GM21447 (cell line): ENCODE measurements at regions not wholly inside any gene's neighbourhood (a gene's known extent, or its start where the extent isn't known, plus 50 kb on each side); places are given as distances from the start of the nearest gene placed in this dataset.
"Not testable (repeated sequence)": the region's sequence is repeated elsewhere in the genome, so short reads cannot be mapped to it uniquely, and the experiment has no call there.

ENCODE experiments used
- ATAC-seq: cut with Tn5 transposase; IDR thresholded peaks from one replicate; pipeline ENCODE4 v1.9.1; 2021; ENCODE audit not compliant: unreplicated experiment

DNA sequence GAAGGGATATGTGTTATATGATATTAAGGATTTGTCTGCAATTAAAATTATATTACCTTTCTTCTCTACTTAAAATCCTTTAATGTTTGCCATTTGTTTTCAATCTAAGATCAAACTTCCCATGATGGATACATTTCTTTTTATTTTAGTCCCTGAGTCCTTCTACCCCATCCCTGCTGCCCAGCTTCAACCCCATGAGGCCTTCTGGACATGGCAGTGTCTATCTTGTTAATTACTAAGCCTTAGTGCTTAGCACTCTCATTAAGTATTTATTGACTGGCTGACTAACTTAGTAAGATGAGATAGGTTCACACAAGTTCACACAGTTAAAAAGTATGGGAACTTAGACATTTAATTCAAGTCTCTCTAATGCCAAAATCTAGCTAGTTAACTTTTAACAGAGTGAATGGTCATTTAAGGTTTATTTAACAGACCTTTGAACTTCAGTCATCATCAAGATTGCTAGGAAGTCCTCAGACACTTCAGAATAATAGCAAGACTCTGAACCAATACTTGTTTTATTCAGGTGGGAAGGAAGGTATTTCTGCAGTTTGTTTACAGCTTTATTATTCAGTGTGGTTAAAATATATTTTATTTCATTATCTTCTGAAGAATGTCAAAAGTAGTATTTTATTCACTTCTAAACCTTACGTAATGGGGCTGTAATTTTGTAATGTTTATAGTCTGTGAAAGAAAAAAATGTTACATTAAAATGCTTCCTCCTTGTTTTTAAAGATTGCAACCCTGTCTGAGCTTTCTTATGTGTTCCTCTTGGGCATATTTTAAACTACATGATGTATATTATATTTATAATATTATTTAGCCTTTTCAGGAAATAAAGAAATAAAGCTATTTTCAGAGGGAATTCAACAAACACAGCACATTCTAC is 848.9 kb downstream of the REEP3 start:
- ATAC-seq, result no peak

DNA sequence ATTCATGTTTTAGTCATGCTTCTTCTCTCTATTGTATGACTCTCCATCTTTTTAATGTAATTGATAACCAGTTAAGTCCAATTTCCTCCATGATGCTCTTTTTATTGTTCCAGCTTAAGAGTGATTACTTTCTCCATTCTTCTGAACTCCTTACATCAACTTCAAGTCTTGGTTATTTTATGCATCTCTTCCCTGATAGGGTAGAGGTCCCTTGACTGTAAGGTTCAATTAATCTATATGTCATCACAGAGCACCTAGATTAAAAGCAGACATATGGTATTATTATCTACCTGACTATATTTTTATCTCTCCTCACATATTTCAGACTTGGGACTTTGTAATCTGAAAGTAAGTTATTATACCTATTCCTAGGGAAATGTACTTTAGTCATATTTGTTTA is 853.1 kb downstream of the REEP3 start:
- no peak for ATAC-seq

DNA sequence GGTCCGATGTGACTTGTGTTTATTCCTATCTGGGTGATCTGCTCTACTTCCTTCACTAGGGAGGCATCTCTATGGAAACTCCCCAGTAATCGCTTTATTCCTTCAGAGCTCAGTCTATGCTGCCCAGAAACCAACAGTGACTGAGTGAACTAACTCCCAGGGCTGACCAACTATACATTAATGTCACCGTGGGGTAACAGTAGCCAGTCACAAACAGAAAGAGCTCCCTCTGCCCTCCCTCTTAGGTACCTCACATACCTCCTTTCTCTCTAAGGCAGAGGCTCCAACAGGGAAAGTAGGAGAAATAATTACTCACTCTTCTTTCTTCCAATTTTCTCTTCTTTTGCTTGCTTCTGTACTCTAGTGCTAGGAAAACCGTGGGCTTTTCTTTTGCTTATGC is 855.0 kb downstream of the REEP3 start:
- no peak for ATAC-seq

DNA sequence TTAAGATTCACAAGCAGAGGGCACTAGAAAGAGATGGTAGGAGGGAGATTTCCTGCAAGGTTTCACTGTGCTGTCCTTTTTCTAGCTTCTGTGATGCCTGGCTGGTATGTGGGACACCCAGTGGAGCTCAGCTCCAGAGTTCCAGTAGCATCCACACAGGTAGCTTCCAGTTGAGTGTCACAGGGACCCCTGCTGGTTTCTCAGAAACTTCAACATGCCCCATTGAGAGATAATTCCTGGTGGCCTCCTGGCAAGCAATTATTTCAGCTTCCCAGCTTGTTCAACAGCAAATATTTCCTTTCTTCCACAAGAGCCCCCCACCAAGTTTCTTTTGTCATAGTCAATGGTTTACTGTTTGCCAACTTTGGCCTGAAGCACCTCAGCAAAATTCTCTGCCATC is 858.7 kb downstream of the REEP3 start:
- no peak for ATAC-seq

DNA sequence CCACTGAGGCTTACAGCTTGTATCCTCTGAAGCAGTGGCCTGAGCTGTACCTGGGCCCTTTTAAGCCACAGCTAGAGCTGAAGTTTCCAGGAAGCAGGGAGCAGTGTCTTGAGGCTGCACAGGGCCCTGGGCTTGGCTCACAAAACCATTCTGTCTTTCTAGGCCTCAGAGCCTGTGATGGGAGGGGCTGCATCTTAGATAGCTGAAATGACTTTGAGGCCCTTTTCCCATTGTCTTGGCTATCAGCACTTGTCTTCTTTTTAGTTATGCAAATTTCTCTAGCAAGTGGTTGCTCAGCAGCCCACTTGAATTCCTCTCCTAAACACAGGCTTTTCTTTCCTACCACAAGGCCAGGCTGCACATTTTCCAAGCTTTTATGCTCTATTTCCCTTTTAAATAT is 864.2 kb downstream of the REEP3 start:
- ATAC-seq, result no peak

DNA sequence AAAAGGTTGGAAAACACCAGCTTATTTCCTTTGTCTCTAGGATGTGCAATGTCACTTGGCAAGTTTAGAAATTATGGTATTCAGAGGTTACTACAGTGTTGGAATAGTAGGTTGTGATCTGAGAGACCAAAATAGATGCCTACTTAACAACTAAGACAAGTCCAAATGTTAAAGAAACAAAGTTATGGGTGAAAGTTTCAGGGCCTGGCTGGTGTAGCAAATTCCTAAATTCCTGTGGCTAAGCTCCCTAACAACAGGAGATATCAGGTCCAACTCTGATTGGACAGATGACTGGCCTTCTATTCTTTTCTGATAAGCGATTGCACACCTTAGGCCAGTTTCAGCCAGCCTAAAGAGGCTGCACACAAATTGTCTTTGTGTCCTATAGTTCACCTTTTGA is 873.5 kb downstream of the REEP3 start:
- ATAC-seq, result no peak

DNA sequence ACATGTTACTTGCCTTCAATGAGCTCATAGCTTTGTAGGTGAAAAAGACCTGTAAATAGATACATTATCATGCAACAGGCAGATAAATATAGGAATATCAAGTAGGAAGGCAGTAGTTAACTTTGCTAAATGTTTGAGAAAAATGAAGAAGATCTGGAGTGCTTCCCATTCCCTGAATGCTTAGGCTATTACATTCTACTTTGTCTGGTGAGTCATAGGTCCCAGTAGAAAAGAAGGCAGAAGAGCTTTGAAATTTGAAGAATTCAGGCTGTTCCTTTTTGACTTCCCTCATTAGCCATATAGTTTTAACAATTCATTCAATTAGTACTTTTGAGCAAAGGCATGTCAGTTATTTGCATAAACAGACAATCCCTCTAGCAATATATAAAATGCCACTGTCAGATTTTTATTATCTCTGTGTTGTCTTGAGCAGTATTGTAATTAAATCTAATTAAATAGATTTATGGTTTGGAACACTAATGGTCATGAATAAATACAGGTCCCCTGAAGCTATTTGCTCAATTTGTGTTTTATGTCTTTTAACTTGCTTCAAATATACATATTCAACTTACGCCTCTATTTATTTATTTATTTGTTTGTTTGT is 875.0 kb downstream of the REEP3 start:
- no peak for ATAC-seq

DNA sequence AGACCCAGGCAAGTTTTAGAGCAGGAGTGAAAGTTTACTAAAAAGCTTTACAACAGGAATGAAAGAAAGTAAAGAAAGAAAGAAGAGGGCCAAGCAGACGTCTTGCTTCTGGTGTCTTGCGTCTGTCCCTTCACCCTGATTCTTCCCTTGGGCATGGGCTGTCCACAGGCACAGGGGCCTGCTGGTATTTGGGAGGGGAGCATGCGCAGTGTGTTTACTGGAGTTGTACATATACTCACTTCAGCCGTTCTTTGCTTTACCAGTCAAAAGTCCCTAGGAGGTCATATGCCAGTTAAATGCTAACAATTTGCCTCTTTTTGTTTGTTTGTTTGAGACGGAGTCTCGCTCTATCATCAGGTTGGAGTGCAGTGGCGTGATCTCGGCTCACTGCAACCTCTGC is 875.9 kb downstream of the REEP3 start:
- no peak for ATAC-seq

DNA sequence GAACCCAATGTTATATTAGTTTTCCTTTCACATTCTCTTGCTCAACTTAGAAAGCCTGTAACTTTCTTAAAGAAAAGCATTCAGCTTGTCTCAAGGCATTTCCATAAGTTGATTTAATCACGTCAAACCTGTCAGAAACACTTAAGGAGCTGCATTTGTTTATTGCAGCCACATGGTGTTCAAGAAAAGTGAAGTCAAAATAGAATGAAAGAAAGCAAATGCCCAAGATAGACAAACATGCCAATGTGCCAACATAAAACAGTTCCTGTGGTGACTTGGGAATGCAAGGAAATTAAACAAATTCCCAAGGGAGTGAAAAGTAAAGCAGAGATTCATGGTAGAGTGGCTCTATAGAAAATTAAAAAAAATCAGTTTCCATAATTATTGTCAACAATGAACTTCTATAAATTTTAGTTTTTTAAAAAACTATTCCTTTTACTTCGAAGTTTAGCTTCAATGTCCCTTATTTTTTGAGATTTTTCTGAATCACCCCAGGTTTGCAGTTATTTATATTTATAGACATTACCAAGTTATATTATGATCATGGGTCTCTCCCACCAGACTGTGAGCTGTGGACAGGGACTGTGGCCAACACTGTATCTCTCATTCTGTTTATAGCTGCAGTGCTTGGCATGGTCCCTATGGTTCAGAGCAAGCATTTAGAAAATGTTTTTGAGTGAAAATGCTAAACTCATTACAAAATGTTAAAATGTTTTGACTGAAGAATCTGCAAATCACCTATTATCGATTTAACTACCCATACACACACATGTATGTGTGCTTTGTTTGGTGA is 887.4 kb downstream of the REEP3 start:
- ATAC-seq, result no peak

DNA sequence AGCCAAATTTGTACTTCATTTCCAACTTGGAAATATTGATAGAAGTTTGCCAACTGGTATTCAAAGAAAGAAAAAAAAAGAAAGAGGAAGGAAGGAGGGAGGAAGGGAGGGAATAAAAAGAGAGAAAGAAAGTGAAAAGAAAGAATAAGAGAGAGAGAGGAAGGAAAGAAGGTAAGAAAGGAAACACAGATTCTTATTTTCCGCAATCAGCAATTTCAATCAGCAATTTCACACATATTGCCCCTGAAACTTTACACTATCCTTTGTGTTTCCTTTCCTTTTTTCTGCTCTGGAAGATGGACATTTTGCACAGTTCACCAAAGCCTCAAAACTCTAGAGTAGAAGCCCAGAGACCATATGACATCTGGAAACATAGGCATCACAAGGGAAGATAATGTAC is 888.1 kb downstream of the REEP3 start:
- no peak for ATAC-seq

DNA sequence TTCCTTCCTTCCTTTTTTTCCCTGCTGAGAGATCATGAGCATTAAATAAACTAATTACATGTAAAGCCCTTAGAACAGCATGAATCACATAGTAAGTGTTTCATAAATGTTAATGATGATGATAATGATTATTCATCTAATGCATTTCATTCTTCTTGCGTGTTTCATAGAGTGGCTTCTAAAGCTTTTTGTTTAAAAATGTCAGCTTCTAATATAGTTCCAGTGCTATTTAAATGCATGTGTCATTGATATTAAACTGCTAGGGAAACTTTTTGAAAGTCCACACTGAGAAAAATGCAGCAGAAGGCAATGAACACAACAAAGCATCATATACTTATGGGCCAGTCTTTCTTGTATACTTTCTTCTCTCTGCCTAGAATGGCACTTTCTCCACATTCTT is 894.8 kb downstream of the REEP3 start:
- no peak for ATAC-seq

DNA sequence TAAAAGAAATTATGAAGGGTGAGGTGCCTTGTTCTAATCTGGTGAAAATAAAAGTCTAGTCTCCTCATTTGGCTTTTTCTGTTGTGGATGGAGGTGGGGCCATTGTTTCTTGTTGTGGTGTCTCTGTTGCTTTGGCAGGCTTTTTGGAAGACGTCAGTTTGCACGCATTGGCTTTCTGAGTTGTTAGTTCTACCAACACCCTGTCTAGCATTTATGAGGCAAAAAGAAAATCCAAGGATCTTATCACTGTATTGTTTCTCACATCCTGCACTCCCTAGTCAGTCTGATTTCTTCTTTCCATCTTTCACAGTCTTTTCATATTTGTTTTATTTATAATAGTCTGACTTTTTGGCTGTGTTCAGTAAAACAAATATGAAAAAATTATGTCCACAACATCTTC is 898.3 kb downstream of the REEP3 start:
- no peak for ATAC-seq

DNA sequence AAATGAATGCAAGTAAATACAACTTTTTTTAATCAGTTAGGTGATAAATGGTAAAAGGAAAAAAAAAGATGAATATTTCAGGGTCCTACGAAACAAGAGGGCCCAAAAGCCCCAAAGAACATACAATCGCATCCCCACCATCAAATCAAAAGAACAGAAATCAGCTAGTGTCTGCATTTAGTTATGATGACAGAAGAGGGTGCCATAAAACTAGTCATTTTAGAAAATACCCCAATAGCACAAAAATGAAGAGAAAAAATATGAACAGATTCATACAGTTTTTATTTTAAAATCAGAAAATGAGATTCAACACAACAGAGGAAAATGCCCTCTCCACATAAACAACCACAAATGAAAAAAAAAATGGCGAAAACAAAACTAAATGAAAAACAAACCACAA is 905.5 kb downstream of the REEP3 start:
- ATAC-seq, result no peak

DNA sequence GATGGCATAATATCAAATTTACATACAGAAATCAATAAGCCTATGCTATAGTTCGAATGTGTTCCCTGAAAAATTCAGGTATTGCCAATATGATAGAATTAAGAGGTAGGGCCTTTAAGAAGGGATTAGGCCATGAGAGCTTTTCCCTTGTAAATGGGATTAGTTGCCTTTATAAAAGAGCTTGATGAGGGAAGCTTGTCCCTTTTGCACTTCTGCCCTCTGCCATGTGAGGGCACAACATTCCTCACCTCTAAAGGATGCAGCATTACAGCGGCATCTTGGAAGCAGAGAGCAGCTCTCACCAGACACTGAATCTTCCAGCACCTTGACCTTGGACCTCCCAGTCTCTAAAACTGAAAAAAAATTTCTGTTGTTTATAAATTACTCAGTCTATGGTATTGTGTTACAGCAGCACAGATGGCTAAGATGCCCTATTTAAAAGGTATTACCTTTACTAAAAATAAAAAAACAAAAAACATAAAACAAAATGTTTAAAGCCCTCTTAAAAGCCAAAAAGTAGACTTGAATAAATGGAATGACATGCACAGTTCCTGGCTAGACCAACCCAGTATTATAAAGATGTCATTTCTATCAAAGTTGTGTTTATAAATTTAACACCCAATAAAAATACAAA is 909.6 kb downstream of the REEP3 start:
- no peak for ATAC-seq

DNA sequence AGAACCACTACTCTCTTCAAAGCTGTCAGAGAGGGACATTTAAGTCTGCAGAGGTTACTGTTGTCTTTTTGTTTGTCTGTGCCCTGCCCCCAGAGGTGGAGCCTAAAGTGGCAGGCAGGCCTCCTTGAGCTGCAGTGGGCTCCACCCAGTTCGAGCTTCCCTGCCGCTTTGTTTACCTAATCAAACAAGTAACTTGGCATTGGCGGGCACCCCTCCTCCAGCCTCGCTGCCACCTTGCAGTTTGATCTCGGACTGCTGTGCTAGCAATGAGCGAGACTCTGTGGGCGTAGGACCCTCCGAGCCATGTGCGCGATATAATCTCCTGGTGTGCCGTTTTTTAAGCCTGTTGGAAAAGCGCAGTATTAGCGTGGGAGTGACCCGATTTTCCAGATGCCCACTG is 920.7 kb downstream of the REEP3 start:
- ATAC-seq, result not testable (repeated sequence)

DNA sequence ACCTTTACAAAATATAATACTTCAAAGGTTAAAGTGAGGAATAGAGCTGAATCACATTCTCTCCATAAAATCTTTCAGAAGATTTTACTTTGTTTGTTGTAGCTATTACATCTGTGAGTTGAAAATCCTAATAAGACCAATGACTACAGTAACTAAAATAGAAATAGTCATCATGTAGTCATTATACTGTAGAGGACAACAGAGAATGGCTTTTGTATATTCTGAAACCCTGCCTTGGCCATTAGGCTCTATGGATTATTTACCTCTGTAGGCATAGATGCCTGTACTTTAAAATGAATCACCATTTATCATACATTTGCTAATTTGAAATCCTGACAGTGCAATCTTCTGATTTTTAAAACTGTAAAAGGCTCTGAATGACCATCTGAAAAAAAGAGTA is 923.0 kb downstream of the REEP3 start:
- ATAC-seq, result no peak

DNA sequence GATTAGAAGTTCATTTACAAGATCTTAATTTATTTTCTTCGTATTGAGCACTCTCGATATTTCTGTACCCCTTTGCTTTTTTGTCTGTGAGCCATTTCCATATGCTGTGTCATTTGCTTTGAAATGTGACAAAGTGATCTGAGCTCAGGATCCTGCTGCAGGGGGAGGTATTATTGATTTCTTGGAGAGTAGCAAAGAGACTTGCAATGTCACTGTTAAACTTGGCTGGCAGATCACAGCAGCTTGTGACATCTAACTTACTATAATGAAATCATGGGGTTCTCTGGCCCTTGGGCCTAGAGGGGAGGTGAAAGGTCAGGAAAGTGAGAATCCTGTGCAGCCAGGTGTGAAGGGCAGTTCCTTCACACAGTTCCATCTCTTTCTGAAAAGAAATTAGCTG is 923.4 kb downstream of the REEP3 start:
- ATAC-seq, result no peak

DNA sequence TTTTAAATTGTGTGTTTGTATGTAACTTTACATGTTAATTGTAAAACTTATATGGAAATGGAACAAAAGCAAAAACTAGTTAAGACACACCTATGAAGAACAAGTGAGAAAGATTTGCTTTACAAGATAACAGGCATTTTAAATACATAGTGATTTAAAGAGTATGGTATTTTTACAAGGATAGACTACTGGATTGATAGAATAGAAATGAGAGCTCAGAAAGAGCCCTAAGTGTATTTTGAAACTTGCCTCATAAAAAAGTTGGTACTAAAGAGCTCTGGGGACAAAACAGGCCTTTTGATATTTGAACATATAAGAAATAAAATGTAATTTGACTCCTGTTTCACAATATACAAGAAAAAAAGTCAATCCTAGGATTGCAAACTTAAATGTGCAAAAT is 928.4 kb downstream of the REEP3 start:
- ATAC-seq, result no peak

DNA sequence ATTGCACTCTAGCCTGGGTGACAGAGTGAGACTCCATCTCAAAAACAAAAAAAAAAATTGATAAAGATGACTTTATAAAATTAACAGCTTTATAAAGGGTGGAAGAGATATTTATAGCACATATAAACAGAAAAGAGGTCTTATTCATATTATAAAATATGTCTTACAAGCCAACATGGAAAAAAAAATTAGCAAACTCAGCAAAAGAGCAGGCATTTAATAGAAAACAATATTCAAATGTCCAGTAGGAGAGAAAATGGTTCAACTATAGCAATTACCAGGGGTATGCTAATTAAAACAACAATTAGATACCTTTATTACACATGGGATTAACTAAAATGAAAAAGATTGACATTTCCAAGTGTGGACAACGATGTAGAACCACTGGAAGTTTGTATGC is 929.1 kb downstream of the REEP3 start:
- ATAC-seq, result no peak

DNA sequence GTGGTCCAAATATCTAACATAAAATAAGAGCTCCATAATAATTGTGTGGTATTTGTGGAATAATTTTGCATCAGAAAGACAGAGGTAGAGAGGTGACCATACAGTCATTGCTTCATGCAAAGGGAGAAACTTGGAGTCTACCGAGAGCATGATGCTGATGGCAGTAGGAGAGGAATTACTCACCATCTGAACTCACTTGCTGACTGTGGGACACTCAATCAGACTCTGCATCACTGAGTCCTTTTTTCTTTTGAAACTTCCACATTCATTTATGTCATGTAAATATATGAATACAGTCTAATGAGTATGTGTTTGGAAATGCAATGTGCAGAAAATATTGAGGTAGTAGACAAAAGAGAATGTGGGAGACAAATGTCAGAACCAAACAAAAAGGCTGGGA is 933.8 kb downstream of the REEP3 start:
- ATAC-seq, result no peak

DNA sequence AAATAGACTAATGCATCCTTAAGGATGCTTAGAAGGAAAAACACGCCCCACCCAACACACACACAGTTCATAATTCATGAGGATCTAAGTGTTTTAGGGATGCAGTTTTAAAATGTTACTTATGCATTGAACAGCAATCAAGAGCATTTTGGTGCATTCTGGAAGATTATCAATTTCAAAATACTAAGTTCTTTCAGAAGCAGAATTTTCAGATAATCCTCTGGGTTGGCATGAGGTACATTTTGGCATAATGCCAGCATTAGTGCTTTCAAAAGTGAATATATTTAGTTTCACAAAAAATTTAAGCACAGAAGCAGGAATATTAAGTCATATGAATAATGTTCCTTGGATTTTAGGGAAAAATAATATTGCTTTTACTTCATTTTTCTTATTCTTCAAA is 937.1 kb downstream of the REEP3 start:
- ATAC-seq, result no peak

DNA sequence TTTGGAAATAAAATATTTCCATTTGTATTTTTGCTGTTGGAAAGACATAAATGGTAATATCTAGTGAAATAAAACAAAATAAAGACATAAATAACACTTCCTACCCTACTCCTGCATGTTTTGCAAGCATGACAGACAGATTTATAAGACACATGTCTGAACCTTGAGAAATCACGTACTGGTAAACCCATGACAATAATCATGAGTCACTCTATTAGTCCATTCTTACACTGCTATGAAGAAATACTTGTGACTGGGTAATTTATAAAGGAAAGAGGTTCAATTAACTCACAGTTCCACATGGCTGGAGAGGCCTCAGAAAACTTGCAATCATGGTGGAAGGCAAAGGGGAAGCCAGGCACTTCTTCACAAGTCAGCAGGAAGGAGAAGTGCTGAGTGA is 942.2 kb downstream of the REEP3 start:
- no peak for ATAC-seq
